GM19463 (cell line): ENCODE measurements at regions not wholly inside any gene's neighbourhood (a gene's known extent, or its start where the extent isn't known, plus 50 kb on each side); places are given as distances from the start of the nearest gene placed in this dataset.

Experiments used
- ATAC-seq: cut with Tn5 transposase; IDR thresholded peaks from one replicate; pipeline ENCODE4 v1.9.1; 2021; ENCODE audit warnings: mild to moderate bottlenecking, moderate library complexity; ENCODE audit not compliant: unreplicated experiment

DNA sequence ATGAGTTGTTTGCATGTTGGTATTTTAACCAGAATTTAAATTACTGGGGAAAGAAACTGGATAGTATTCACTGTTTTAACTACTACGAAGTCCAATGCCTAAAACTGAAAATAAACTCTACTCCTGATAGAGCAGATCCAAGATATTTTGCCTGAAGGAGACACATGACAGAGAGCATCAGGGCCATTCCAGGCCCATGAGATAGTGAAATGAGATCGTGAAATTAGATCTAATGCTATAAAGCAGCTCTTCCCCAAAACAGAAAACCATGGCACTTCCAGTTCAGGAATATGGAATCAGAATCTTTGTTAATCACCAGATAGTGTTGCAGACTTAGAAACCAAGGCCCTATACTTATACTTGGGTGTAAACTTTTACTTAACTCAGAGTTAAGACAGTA lies 124.3 kb upstream of the CACNA2D1 start:
- ATAC-seq, result no peak

DNA sequence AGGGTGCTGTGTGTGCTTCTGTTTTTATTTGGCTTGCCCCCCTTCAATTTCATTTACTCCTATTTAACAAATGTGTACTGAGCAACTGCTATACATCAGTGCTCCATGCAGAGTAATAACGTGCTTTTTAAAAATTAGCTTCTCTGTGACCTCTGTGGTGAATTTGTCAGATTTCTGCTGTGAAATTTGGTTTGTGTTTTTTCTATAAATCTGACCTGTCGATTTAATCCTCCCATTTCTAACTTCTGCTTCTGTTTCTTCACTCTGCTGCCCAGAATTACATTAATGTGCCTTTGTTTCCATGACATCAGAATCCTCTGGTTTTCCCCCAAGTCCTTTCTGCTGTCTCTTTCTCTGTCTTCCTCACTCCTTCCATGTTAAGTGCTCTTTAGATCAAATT lies 123.8 kb upstream of the CACNA2D1 start:
- no peak for ATAC-seq

DNA sequence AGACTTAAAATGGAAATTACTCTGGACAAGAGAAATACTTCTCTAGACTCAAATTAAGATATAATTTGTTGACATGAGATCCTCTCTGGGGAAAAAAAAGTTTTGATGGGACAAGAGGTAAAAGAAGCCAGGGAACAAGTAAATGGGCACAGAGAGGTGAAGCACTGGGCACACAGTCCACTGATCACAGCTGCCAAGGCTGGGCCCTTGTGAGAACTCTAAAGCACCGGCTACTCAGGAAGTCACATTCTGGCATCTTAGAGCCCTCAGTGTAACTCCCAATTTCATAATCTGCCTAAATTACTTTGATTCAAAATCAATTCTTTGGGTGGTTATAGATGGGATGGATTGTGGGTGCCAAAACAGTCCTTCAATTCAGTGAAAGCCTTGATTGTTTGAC lies 123.2 kb upstream of the CACNA2D1 start:
- ATAC-seq, result no peak

DNA sequence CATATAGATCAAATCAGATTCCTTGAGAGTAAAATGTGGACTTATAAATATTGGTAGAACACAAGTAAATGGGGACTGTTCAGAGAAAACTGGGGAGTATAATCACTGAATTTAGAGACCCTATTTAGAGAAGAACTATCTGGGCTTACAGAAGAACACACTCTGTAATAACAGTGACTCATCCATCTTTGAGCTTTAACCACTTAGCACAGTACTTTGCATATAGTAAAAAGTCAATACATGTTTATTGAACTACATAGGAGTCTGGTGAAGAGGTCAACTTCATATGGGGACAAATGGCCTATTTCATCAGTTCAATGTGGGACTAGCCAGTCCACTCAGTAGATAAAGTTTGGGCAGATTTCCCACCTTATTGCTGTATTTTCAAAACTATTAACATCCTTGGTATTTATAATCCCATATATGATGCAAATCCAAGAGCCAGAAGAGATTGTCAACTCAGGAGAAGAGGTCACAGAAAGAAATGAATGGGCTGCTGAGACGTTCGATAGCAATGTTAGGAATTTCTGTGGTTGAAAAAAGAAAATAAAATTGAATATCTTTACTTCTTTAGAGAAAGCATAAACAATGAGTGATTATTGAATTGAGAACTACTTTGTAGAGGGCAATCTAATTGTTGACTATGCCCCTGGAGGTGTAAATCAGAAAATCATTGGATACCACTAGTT lies 119.3 kb upstream of the CACNA2D1 start:
- no peak for ATAC-seq

DNA sequence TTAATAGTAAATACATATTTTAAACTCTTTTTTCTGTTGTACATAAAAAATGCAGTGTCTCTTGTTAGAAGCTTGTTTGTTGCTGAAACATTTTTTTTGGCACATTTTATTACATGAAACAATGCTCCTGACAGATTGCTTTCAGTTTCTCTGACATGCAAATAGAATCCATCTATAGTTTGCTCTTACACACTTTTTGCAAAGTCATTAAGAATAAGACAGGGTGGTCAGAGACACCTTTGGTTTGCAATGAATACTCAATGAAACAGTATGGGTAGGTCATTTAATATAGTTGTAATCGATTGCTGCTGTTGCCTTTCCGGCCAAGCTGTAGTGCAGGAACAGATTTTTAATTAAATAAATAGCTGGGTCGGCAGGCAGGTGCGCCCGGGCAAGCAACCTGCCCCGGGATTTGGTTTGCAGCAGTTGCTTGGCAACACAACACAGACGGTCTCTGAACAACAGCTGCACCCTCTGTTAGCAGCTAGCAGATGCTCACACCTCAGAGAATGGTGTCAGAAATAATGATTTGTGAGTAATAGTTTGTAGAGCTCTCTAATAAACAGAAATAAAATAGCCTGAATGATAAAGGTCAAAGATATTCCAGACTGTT lies 115.7 kb upstream of the CACNA2D1 start:
- ATAC-seq, result peak; percentile 85

DNA sequence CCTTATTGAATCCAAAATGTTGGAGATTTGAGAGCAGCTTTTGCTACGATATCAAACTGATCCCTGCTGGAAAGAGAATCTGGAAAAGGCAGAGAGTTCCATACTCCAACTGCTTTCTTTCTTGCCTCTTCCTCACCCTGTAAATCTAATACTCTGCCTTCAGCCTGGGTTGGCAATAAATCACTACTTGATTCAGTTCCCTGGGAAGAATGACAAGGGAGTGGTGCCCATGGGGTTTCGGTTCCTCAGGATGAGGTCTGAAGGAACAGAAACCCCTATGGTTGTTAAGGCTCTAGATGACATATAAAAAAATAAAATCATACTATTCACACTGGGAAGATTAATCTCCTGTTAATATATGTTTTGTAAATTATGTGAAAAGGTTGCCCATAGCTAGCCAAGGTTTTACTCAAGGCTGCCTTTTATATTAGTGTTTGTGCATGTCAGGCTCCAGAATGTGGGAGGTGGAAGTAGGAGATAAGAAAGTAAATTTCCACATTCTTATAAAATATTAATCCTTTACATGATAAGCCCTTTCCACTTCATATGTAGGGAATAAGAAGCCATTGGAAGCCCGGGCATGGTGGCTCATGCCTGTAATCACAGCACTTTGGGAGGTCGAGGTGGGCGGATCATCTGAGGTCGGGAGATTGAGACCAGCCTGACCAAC lies 106.2 kb upstream of the CACNA2D1 start:
- no peak for ATAC-seq

DNA sequence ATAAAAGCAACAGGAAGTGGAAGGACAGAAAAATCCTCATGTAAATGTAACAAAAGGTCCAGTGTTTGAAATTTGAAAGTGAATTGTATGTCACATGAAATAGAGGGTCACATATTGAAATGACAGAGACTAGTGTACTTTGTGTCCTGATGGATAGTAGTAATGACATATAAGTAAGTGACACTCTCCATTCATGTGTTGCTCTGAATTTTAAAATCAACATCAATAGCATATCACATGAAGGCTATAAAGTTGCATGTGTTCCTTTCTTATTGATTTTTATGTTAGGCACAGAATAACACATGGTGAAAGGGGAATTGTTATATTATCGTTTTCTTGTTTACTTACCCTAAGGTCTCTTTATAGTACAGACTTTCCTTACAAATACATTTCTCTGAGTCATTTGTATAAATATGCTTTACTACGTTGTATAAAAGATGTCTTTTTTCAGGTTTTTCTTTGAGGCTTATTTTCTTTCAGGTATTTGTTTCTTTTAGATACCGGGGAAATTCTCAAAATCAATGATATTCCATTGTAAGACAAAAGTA lies 104.6 kb upstream of the CACNA2D1 start:
- no peak for ATAC-seq

DNA sequence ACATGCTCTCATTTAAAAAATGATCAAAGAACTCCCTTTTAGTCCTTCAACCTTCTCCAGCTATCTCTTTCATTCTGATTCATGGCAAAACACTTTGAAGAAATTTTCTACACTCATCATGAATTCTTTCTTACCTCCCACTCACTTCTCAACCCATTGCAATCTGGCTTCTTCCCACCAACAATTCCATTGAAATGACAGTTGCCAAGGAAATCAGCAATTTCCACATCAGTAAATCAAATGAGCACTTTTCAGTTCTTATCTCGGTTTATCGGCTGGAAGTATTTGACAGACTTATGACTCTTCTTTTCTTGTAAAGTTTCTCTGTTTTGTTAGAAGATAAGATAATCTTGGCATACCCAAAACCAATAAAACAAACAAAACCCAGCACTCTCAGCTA lies 99.1 kb upstream of the CACNA2D1 start:
- no peak for ATAC-seq

DNA sequence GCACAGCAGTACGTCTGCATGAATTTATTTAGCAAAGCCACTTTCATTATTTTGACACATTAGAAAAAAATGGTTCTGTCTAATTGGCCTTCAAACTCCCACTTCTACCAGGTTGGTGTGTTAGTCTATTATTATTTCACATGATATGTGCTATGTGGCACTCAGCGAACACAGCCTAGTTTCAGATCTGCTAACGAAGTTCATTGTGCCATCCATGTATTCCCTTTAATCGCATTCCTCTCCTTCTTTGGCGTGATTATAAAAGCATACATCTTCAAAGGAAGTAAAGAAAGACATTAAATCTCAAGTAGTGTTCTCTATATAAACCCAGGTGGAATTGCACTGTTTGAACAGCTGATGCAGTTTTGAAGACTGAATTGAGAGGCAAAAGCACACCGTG lies 96.4 kb upstream of the CACNA2D1 start:
- ATAC-seq, result no peak

DNA sequence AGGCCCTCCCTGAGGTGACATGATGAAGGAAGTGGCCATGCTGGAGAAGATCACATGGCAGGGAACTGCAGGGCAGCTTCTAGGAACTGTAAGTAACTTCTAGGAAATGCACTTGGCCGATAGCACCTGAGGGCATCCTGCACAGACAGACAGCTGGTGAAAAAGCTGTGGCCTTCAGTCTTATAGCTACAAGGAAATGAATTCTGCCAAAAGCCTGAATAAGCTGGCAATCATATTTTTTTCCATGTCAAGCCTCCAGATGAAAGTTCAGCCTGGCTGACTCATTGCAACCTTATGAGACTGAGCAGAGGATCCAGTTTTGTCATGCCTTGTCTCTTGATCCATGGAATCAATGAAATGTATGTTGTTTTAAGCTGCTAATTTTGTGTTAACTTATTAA lies 91.1 kb upstream of the CACNA2D1 start:
- ATAC-seq, result no peak

DNA sequence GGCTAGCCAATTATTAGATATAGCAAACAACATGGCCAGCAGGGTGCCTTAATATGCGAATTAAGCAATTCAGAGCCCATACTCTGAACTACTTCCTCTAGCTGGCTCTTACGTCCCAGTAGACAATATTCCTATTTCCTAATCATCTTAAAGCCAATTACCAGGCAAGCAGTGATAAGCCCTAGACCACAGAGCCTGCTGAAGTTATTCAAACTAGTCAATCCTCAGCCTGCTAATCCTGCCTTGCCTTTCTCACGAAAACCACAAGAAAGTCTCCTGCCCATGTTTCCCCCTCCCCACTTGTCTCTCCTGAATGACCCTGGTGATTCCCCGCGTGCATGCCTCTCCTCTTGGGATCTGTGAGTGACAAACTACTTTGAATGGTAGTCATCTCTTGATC lies 86.8 kb upstream of the CACNA2D1 start:
- ATAC-seq, result no peak

DNA sequence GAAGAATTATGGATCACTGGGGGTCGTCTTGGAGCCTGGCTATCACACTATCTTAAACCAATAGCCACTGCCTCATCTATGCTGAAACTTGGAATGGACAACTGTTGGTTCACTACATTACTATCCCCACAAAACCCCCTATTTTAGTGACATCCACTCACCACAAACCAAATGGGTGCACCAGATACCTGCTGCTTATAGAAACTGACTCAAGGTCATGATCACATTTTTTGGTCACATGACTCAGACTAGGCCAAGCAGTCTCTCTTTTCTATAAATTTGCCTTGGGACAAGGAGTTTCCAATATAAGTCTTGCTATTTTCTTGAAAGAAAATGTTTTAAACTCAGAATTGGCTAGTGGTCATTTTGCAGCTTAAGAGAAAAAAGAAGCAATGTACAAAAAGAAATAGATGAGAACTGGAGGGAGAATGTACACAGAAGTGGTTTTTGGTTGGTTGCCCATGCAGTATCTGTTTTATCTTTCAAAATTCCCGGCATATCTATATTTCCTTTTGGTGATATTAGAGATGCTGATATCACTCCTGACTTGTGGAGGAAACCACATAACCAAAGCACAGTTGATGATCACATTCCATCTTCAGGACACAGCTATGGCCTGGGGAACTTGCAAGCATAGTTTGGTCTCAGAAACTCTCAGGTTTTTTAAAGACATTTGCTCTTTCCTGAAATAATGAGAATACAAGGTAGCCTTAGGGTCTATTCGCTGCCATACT lies 85.2 kb upstream of the CACNA2D1 start:
- ATAC-seq, result no peak

DNA sequence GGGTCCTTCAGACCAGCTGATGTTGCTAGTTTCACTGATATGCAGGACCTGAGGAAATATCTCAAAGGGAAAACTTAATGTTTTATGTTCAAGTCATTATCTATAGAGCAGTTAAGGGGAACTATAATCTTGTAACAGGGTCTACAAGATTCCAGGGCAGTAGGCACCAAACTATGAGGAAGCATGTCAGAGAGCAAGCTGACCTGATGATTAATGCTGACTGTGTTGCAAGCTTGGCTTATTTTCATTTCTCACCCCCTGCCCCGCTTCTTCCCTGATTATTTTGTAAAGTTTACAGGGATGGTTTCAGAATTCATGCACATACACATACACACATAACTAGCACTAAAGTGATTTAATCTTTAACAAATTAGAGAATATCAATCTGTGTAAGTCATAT lies 84.3 kb upstream of the CACNA2D1 start:
- ATAC-seq, result no peak

DNA sequence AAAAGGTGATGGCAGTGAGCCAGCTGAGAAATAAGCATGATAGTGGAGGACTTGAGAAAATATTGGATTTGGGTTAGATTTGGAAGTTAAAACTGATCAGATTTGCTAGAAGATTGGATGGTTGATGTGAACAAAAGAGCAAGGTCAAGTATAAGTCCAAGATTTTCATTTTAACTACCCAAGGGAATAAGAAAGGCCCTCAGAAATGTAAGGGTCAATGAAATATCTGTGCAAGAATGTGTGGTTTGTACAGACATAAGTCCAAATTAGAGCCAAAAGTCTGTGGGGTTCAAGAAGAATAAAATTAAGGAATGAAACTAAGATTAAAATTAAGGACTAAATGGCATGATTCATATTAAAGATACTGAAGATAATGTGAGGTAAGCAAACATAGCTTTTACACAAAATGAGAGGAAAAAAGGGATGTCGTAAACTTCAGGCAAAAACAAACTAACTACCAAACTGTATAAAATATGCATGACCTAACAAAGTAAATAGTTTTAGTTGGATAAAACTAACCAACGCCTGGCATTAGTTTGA lies 78.4 kb upstream of the CACNA2D1 start:
- ATAC-seq, result no peak

DNA sequence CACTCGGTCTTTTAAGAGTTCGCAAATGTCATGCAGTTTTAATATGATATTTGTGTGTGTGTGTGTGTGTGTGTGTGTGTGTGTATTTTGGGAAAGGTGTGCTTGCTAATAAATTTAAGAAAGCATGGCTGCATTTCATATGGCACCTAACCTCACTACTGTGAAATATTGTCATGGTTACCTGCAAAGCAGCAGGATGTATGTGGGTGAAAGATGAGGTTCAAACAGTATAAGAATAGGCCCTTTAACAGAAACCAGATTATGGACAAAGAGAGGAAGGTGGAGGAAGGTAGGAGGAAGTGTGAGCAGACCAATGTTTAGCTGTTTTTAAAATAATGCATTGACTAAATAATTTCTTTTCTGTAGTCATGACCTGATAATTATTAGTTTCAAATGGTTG lies 73.5 kb upstream of the CACNA2D1 start:
- no peak for ATAC-seq

DNA sequence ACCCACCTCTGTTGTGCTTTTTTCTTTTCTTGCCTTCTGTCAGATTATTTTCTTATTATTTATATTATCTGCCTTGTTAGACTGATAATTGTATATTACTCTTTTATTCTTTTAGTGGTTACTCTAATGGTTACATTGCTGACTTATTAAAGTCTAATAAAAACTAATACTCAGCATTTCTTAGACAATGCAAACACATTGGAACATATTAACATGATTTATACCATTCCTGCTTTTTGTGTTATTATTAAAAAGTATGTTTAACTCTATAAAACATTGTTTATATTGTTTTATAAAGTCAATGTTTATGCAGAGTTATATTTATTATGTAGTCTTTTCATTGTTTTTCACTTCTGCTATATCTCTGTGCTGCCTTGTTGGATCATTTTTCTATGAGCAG lies 68.0 kb upstream of the CACNA2D1 start:
- ATAC-seq, result no peak

DNA sequence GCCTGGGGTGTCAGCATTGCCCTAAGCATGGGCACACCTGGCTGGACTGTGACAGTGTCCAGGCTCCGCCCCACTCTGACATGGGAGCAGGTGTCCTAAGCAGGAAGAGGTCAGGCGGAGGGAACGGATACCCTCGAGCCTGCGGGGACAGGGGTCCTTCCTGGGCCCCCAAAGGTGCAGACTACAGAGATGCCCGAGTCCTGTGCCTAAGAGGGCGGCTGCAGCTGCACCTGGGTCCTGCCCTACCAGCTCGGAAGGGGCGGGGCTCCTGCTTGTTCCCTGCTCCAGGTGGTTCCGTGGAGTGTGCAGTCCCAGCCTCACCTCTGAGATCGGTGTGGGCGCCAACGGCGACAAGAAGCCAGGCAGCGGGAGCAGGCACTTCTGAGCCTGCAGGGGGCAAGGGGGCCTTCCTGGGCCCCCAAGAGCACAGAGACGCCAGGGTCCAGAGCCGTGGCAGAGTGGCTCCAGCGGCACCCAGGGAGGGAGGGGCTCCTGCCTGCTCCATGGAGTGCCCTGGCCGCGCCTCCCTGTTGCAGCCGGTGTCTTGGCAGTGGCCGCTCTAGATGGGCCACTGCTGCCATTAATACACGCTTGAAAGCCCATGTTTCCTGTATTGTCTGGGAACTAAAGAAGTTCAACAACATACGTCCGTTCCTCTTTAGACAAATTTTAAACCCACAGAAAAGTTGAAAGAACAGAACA lies 64.5 kb upstream of the CACNA2D1 start:
- no peak for ATAC-seq

DNA sequence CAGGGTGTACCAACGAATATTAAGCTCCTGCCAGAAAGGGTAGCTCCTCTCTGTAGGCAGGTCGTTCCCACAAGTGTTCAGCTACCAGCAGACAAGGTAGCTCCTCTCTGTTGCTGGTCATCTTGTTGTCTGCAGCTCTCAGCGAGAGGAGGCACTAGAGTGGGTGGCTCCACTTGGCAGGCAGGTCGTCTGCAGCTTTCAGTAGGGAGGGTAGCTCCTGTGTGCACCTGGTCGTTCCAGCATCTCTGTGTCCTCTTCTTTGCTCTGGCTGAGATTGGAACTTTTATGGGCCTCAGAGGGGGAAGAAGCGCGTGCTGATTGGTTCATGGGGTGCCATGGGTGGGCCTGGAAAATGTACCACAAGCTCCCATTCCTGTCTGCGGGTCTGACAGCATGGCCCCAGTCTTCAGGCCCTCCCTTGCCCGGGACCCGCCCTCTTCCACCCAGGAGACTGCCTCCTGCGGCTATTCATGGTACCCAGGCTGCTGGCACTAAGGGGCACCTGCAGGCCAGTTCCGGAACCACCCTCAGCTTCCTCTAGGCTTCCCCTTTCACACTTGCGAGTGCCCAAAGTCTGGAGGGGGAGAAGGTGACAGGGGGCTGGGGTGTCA lies 63.9 kb upstream of the CACNA2D1 start:
- ATAC-seq, result no peak

DNA sequence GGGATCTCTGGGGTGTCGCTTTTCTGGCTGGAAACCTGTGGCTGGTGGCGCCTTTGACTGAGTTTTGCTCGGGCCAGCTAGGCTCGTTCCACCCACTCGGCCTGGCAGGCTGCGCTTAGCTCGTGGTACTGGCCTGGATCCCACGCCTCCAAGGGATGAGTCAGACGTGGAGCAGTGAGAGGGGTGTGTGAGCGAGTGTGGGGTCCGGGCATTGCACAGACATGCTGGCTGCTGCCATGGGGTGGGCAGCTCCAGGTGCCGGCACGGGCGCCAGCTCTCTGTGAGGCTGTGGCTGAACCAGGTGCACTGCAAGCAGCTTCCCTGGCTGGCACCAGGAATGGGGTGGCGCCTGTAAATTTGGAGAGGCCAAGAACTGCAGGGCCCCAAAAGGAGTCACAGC lies 63.1 kb upstream of the CACNA2D1 start:
- no peak for ATAC-seq

DNA sequence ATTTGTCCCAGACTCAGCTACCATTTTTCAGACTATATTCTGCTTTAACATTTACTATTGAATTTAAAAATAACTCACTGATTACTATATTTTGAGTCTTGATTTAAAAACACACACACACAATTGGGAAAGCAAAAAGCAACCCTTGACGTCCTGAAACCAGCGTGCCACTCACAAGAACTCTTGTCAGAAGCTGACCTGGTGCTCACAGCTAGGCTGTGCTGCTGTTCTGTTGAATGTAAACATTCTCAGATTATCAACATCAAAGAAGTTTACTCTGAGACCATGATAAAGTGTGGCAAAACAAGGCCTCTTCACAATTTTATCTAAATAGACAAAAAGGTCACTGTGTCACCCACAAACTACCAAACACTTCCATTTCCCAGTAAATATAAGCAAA lies 62.6 kb upstream of the CACNA2D1 start:
- ATAC-seq, result no peak
